Uterus (tissue), 2 donors: ENCODE measurements at regions not wholly inside any gene's neighbourhood (a gene's known extent, or its start where the extent isn't known, plus 50 kb on each side); places are given as distances from the start of the nearest gene placed in this dataset.

ENCODE experiments used
- POLR2A ChIP-seq, 2 donors: fragments of 450-650 bp; IDR thresholded peaks; one replicate each; pipeline ENCODE4 v1.6.1; 2016; ENCODE audit warnings: antibody characterized with exemption in 2 of 2, mild to moderate bottlenecking in 1 of 2, moderate library complexity in 1 of 2
- TF ChIP-seq, protein P1 (sequence below), 4 experiments: fragments of 200-600 bp in 2 of 4; fragments of 450-650 bp in 2 of 4; sonication (generic) in 2 of 4; IDR thresholded peaks; one replicate each; pipeline ENCODE4 v1.5.1; 2016 to 2019; ENCODE audit warnings: antibody characterized with exemption in 4 of 4, mild to moderate bottlenecking in 2 of 4, moderate library complexity in 1 of 4

DNA sequence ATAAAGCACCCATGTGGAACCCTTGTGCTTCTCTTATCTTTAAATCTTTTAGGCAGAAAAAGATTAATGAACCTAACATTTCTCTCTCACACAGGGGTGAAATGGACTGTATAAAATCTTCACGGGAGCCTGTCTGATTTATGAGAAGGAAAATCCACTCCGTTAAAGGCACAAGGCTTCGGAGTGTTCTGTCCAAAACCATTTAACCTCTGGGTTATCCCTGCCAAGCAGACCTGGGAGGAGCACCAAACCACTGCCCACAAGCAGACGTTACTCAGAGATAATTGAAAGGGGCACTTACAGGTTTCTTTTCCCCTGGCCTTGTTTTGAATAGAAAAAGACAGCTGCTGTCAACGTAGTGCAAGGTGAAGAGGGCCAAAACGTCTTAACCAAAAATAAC lies 184.4 kb upstream of the DOK6 start:
- TF ChIP-seq, protein P1, sequence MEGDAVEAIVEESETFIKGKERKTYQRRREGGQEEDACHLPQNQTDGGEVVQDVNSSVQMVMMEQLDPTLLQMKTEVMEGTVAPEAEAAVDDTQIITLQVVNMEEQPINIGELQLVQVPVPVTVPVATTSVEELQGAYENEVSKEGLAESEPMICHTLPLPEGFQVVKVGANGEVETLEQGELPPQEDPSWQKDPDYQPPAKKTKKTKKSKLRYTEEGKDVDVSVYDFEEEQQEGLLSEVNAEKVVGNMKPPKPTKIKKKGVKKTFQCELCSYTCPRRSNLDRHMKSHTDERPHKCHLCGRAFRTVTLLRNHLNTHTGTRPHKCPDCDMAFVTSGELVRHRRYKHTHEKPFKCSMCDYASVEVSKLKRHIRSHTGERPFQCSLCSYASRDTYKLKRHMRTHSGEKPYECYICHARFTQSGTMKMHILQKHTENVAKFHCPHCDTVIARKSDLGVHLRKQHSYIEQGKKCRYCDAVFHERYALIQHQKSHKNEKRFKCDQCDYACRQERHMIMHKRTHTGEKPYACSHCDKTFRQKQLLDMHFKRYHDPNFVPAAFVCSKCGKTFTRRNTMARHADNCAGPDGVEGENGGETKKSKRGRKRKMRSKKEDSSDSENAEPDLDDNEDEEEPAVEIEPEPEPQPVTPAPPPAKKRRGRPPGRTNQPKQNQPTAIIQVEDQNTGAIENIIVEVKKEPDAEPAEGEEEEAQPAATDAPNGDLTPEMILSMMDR (IDR thresholded peaks at IDR 0.05) = no peak
- TF ChIP-seq POLR2A (IDR thresholded peaks at IDR 0.05) = no peak
